ENCODE measurements at regions not wholly inside any gene's neighbourhood (a gene's known extent, or its start where the extent isn't known, plus 50 kb on each side); places are given as distances from the start of the nearest gene placed in this dataset.

DNA sequence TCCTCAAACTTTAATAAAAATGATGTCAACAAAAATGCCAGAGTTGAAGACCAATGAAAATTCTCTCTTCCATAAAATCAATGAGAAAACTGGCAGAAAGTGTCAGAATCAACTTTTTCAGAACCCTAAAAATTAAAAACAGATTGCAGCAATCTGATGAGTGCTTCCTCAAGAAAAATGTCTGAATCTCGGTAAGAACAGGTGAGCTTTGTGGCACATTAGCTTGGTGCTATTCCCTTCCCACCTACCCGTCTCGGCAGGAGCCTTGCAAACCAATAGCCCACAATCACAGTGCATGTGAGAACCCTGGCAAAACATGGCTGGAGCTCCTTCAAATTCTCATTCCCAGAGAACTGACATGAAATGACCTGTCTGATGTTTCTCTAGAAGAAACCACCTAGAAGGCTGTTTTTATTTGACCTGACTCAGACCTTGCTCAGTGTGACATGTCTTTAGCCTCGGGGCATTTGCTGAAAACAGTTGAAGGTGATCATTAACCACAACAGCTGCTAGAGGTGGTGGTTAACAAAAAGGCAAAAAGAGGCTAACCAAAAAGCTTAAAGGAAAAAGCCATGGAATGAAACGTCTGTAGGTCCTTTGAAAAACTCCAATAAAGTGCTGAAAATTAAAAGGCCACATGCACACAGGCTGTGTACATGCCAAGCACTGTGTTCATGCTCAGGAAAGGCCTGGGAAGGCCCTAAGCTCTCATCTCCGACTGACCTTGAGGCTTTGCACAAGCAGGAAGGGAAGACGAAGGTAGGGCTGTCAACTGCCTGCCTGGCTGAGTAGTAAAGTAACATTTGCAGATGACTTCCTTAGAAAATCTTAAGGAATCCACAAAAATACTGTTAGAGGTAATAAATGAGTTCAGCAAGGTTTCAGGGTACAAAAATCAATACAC, 253.0 kb upstream of the NSMCE3 start:
- no peak for ATAC-seq
- intact Hi-C loops (cut with DNase I) = no loop called here
- Histone ChIP-seq H3K27ac (no peak overlapping the region), H3K36me3 (ENCODE audit: insufficient read depth in 1 of 2, low read depth in 1 of 2) (no peaks in the 10 kb centered on the region), H3K9me3 (no peaks in the 10 kb centered on the region), H3K27me3 (ENCODE audit: insufficient read depth in 3 of 3, low read length in 2 of 3) (no peaks in the 10 kb centered on the region), H3K4me3 (no peak overlapping the region), H3K4me1 (no peaks in the 10 kb centered on the region)
- TF ChIP-seq, protein P1, sequence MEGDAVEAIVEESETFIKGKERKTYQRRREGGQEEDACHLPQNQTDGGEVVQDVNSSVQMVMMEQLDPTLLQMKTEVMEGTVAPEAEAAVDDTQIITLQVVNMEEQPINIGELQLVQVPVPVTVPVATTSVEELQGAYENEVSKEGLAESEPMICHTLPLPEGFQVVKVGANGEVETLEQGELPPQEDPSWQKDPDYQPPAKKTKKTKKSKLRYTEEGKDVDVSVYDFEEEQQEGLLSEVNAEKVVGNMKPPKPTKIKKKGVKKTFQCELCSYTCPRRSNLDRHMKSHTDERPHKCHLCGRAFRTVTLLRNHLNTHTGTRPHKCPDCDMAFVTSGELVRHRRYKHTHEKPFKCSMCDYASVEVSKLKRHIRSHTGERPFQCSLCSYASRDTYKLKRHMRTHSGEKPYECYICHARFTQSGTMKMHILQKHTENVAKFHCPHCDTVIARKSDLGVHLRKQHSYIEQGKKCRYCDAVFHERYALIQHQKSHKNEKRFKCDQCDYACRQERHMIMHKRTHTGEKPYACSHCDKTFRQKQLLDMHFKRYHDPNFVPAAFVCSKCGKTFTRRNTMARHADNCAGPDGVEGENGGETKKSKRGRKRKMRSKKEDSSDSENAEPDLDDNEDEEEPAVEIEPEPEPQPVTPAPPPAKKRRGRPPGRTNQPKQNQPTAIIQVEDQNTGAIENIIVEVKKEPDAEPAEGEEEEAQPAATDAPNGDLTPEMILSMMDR (IDR thresholded peaks at IDR 0.05) = no peak
- WGBS, 3 donors = 49 to 62% (median 57%) methylated on average over 7 of the region's 7 CpGs
- no peak for DNase-seq

DNA sequence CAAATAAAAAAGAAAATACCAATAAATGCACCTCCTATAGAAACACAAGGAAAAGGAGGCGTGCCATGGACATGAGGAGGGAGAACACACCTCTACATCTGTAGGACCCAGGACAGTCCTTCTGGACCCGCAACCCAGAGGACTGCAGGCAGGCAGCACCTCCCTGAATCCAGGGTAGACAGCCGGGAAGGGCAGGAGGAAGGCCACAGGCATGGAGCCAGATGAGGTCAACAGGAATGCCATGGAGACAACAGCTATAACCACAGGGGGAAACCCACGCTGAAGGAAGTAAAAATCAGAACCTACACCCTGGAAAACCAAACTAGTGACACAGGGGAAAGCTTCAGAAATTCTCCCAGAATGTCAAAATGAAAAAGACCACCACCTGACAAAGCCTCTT, 248.8 kb upstream of the NSMCE3 start:
- H3K27ac ChIP-seq = no peak overlapping the region
- DNase-seq (no peak), ATAC-seq (no peak)
- no peaks in the 10 kb centered on the region for H3K27me3 ChIP-seq (ENCODE audit: insufficient read depth in 3 of 3, low read length in 2 of 3)
- 45 to 48% (median 46%) methylated on average over 4 of the region's 4 CpGs for WGBS, 3 donors
- H3K4me3 ChIP-seq = no peak overlapping the region
- intact Hi-C loops (cut with DNase I) = no loop called here
- no peaks in the 10 kb centered on the region for H3K9me3 ChIP-seq
- TF ChIP-seq, protein P1 (IDR thresholded peaks at IDR 0.05) = no peak
- H3K4me1 ChIP-seq = no peaks in the 10 kb centered on the region
- no peaks in the 10 kb centered on the region for H3K36me3 ChIP-seq (ENCODE audit: insufficient read depth in 1 of 2, low read depth in 1 of 2)

DNA sequence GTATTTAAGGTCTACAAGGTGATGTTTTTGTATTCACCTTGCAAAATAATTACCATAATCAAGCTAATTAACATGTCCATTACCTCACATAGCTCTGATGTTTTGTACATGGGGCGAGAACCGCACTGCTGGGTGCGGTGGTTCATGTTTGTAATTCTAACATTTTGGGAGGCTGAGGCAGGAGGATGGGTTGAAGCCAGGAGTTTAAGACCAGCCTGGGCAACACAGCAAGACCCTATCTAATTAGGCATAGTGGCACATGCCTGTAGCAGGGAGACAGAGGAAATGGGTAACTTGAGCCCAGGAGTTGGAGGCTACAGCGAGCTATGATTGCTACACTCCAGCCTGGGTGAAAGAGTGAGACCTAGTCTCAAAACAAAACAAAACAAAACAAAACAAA, 248.2 kb upstream of the NSMCE3 start:
- Histone ChIP-seq H3K27ac (no peak overlapping the region), H3K27me3 (ENCODE audit: insufficient read depth in 3 of 3, low read length in 2 of 3) (no peaks in the 10 kb centered on the region), H3K4me1 (no peaks in the 10 kb centered on the region), H3K36me3 (ENCODE audit: insufficient read depth in 1 of 2, low read depth in 1 of 2) (no peaks in the 10 kb centered on the region), H3K4me3 (no peak overlapping the region), H3K9me3 (no peaks in the 10 kb centered on the region)
- ATAC-seq (no peak), DNase-seq (no peak)
- 84 to 90% (median 89%) methylated on average over 4 of the region's 4 CpGs for WGBS, 3 donors
- intact Hi-C loops (cut with DNase I) = no loop called here
- TF ChIP-seq, protein P1 (IDR thresholded peaks at IDR 0.05) = no peak

DNA sequence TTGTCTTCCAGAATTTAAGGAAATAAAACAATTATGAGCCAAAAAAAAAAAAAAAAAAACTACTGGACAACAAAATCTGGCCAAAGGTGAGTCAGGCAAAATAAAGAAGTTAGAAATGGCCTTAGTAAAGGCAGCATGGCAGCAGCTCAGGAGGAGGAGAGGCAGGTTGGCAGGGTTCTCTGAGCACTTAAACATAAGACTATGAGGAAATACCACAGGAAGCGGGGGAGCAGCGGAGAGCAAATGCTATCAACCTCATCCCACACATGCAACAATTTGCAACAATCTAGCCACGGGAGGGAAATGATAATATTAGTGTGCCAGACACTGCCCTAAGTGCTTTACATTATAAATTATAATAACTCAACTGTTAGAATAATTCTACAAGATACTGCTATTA, 247.3 kb upstream of the NSMCE3 start:
- H3K9me3 ChIP-seq = no peaks in the 10 kb centered on the region
- WGBS, 3 donors = 70 to 78% (median 76%) methylated on average over 3 of the region's 3 CpGs
- DNase-seq (no peak), ATAC-seq (no peak)
- H3K36me3 ChIP-seq (ENCODE audit: insufficient read depth in 1 of 2, low read depth in 1 of 2) = no peaks in the 10 kb centered on the region
- H3K27ac ChIP-seq = no peak overlapping the region
- H3K4me3 ChIP-seq = no peak overlapping the region
- TF ChIP-seq, protein P1 (IDR thresholded peaks at IDR 0.05) = no peak
- intact Hi-C loops (cut with DNase I) = no loop called here
- no peaks in the 10 kb centered on the region for H3K27me3 ChIP-seq (ENCODE audit: insufficient read depth in 3 of 3, low read length in 2 of 3)
- no peaks in the 10 kb centered on the region for H3K4me1 ChIP-seq

DNA sequence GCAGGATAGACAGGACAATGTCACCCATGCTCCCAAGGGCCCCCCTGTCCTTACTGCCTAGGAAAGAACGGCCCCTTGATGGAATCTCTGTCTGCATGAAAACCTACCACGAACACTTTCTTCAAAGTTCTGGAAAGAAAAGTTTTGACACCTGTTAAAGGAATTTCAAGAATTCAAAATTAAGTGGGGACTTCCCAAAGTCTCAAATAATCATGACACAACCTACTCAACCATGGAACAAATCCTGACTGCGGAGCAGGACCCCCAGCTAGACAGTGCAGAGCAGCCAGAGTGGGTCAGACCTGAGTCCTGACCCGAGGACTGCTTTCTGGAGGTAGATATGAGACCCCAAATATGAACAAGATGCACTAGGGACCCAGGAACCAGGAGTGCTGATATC, 245.3 kb upstream of the NSMCE3 start:
- DNase-seq = no peak
- intact Hi-C loops (cut with DNase I) = no loop called here
- Histone ChIP-seq H3K27ac (no peak overlapping the region), H3K27me3 (ENCODE audit: insufficient read depth in 3 of 3, low read length in 2 of 3) (no peaks in the 10 kb centered on the region), H3K36me3 (ENCODE audit: insufficient read depth in 1 of 2, low read depth in 1 of 2) (no peaks in the 10 kb centered on the region), H3K9me3 (no peaks in the 10 kb centered on the region), H3K4me1 (no peaks in the 10 kb centered on the region), H3K4me3 (no peak overlapping the region)
- 55 to 63% (median 59%) methylated on average over 4 of the region's 4 CpGs for WGBS, 3 donors
- no peak for ATAC-seq
- TF ChIP-seq, protein P1 (IDR thresholded peaks at IDR 0.05) = no peak
